Sigmoid colon (tissue), 6 donors: ENCODE measurements at regions not wholly inside any gene's neighbourhood (a gene's known extent, or its start where the extent isn't known, plus 50 kb on each side); places are given as distances from the start of the nearest gene placed in this dataset.

ENCODE experiments used
- DNase-seq: peaks from one replicate; pipeline ENCODE4 v3.0.0-alpha.2; 2019
- H3K27ac ChIP-seq, 4 donors: fragments of 200-600 bp; sonication (generic); one replicate each; pipeline ENCODE4 v1.5.1; 2016 to 2019; ENCODE audit warnings: mild to moderate bottlenecking in 1 of 4
- H3K27me3 ChIP-seq, 3 donors: fragments of 200-600 bp; sonication (generic); one replicate each; pipeline ENCODE4 v1.5.1; 2019; ENCODE audit warnings: mild to moderate bottlenecking in 1 of 3
- H3K36me3 ChIP-seq, 4 donors: fragments of 200-600 bp; sonication (generic); one replicate each; pipeline ENCODE4 v1.5.1; 2016 to 2019
- H3K4me1 ChIP-seq, 4 donors: fragments of 200-600 bp; sonication (generic); one replicate each; pipeline ENCODE4 v1.5.1; 2017 to 2019
- H3K4me3 ChIP-seq, 4 donors: fragments of 200-600 bp; sonication (generic); one replicate each; pipeline ENCODE4 v1.5.1; 2017 to 2019; ENCODE audit warnings: mild to moderate bottlenecking in 2 of 4, moderate library complexity in 1 of 4
- H3K9me3 ChIP-seq, 4 donors: fragments of 200-600 bp in 3 of 4; sonication (generic) in 3 of 4; one replicate each; pipeline versions ENCODE4 v1.5.1 to v1.6.1; 2013 to 2019
- EP300 ChIP-seq, 4 donors: sonication (generic); formaldehyde crosslinking; IDR thresholded peaks; one replicate each; pipeline ENCODE4 v1.6.1; 2017; ENCODE audit warnings: antibody characterized with exemption in 4 of 4
- POLR2A ChIP-seq, 2 donors: fragments of 450-650 bp; IDR thresholded peaks; one replicate each; pipeline ENCODE4 v1.6.1; 2016; ENCODE audit warnings: antibody characterized with exemption in 2 of 2, mild to moderate bottlenecking in 2 of 2, moderate library complexity in 2 of 2
- POLR2AphosphoS5 ChIP-seq, 4 donors: sonication (generic); formaldehyde crosslinking; IDR thresholded peaks; one replicate each; pipeline ENCODE4 v1.6.1; 2017; ENCODE audit warnings: antibody characterized with exemption in 4 of 4
- WGBS, 2 donors: extraction: QIAGEN DNeasy Blood & Tissue Kit; methylation state at CpG; one replicate each; pipeline ENCODE4 v1.1.7; 2013; 5-methylcytosine and 5-hydroxymethylcytosine counted together
- intact Hi-C: fragments of 100-400 bp; cut with DNase I; formaldehyde crosslinking; loops from one replicate; pipeline ENCODE4 v1.15.1; 2023
- TF ChIP-seq, protein P1 (sequence below), 4 experiments: fragments of 450-650 bp in 3 of 4; fragments of 200-600 bp in 1 of 4; IDR thresholded peaks; one replicate each; pipeline ENCODE4 v1.5.1; 2016 to 2019; ENCODE audit warnings: antibody characterized with exemption in 4 of 4, mild to moderate bottlenecking in 3 of 4, moderate library complexity in 2 of 4
- donor health status: healthy with polysubstance abuse.
- donor health status: healthy.

DNA sequence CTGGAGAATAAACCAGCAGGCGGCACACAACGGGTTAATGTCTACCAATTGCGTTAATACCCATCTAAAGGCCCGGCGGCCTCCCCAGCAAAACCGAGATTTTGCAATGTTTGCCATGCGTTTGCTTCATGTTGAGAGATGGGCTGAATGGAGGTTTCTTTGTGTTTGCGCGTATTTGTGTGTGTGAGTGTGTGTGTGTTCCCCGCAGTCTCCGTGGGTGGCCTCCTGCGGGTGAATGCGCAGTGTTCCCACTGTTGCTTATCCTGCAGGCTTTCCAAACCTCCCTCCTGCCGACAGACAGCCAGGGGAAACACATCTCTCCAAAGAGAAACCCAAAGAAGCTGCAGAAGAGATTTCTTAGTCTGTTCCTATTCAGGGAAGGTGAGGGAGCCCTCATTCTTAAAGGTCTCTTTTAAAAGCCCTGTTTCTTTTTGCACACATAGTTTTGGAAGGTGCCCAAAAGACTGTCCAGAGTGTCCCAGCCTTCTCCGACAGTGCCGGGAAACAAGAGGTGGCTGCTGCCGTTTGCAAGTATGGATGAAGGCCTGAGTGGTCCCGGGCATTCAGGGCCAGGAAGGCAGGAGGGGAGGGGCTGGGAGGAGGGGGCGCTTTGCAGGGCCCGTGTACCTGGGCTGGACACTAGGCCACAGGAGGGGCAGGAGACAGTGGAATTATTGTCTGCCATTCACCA, 103.8 kb upstream of the ERCC6L2 start:
- peak overlapping the region in 2 of 4 donors; percentile 5 to 18 for H3K4me3 ChIP-seq
- no peaks in the 10 kb centered on the region for H3K27me3 ChIP-seq
- peak overlapping the region; percentile 70 to 85 (median 84) for H3K27ac ChIP-seq
- peaks cover 0 to 32% (median 26%) of the 10 kb centered on the region in 4 donors for H3K4me1 ChIP-seq
- WGBS, 2 donors, result 30% methylated on average over 20 of the region's 20 CpGs
- peak; percentile 83 for DNase-seq
- no peaks in the 10 kb centered on the region for H3K9me3 ChIP-seq
- TF ChIP-seq POLR2AphosphoS5 (IDR thresholded peaks at IDR 0.05) (peak in 2 of 4 donors; percentile 39 to 44), POLR2A (IDR thresholded peaks at IDR 0.05) (no peak)
- no peaks in the 10 kb centered on the region for H3K36me3 ChIP-seq
- intact Hi-C loops, result loop anchor here (2.0 to 5.0 kb wide), 3 partner anchors 106 to 446 kb away; partner anchors contain the start of genes ERCC6L2 and PTCH1

DNA sequence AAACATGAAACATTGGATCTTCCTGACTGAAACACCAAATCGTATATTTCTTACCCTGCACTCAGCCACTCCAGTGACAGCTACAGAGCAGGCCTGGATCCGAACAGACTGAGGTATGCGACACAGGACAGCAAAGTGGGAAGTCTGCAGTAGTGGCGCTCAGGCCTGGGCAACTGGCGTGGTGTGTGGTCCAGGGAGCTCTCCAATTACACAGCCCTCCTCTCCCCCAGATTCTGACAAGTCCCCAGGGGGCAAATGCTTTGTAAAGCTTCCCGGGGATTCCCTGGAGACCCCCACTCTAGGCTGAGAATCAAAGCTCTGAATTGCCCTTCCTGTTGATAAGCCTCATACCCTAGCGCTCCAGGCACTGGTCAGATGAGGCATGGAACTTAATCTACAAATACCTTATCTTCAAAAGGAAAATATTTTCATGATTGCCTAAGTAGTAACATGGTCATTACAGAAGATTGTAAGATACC, 104.8 kb upstream of the ERCC6L2 start:
- H3K27ac ChIP-seq, result peak overlapping the region in 3 of 4 donors; percentile 82 to 85 (median 85)
- H3K4me1 ChIP-seq, result peaks cover 0 to 32% (median 26%) of the 10 kb centered on the region in 4 donors
- no peaks in the 10 kb centered on the region for H3K36me3 ChIP-seq
- no peak for TF ChIP-seq EP300 (IDR thresholded peaks at IDR 0.05)
- TF ChIP-seq, protein P1, sequence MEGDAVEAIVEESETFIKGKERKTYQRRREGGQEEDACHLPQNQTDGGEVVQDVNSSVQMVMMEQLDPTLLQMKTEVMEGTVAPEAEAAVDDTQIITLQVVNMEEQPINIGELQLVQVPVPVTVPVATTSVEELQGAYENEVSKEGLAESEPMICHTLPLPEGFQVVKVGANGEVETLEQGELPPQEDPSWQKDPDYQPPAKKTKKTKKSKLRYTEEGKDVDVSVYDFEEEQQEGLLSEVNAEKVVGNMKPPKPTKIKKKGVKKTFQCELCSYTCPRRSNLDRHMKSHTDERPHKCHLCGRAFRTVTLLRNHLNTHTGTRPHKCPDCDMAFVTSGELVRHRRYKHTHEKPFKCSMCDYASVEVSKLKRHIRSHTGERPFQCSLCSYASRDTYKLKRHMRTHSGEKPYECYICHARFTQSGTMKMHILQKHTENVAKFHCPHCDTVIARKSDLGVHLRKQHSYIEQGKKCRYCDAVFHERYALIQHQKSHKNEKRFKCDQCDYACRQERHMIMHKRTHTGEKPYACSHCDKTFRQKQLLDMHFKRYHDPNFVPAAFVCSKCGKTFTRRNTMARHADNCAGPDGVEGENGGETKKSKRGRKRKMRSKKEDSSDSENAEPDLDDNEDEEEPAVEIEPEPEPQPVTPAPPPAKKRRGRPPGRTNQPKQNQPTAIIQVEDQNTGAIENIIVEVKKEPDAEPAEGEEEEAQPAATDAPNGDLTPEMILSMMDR (IDR thresholded peaks at IDR 0.05), result no peak
- no peak for TF ChIP-seq POLR2AphosphoS5 (IDR thresholded peaks at IDR 0.05)
- no peak for TF ChIP-seq POLR2A (IDR thresholded peaks at IDR 0.05)
- no peaks in the 10 kb centered on the region for H3K27me3 ChIP-seq
- intact Hi-C loops, result loop anchor here (5.0 kb wide), 2 partner anchors 107 to 447 kb away; partner anchors contain the start of gene ERCC6L2
- no peak for DNase-seq
- 72 to 87% methylated on average over 7 of the region's 7 CpGs for WGBS, 2 donors
- H3K4me3 ChIP-seq, result no peak overlapping the region
- no peaks in the 10 kb centered on the region for H3K9me3 ChIP-seq

DNA sequence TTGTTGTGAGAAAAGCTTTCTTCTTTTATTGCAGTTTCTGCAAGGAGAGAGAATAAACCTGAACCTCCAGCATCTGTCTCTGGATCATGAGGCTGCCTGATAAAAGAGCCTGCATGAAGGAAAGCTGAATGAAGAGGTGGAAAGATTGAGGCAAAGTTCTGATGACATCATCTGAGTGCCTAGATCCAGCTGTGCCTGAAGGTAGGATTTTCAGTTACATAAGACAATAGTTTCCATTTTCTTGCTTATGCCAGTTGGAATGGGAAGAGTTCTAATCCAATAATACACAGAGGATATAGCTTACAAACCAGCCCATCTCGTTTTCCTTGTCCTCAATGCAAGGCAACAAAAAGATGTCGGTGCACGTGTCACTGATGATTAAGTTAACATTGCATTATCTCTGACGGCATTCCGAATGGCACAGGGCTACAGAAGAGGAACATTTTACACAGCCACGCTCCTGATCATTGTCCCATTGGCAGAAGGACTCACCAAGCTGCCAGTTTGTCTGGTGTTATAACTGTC, 105.5 kb upstream of the ERCC6L2 start:
- TF ChIP-seq EP300 (IDR thresholded peaks at IDR 0.05) (no peak), POLR2AphosphoS5 (IDR thresholded peaks at IDR 0.05) (no peak), POLR2A (IDR thresholded peaks at IDR 0.05) (no peak)
- TF ChIP-seq, protein P1 (IDR thresholded peaks at IDR 0.05), result no peak
- WGBS, 2 donors, result 90 to 93% methylated on average over 6 of the region's 6 CpGs
- intact Hi-C loops, result loop anchor here (5.0 kb wide), 2 partner anchors 107 to 447 kb away; partner anchors contain the start of gene ERCC6L2

DNA sequence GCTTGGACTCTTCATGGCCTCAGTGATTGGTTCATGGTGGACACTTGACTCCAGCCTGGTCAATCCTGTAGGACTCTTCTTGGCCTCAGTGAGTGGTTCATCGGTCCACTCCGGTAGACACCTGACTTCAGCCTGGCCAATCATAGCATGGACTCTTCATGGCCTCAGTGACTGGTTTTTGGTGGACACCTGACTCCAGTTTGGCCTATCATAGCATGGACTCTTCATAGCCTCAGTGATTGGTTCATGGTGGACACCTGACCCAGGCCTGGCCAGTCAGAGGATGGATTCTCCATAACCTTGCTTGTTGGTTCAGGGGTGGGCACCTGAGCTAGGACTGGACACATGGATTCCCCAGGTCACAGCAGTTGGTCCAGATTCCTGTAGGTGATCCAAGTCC, 106.0 kb upstream of the ERCC6L2 start:
- intact Hi-C loops, result no loop called here
- Histone ChIP-seq H3K27me3 (no peaks in the 10 kb centered on the region), H3K36me3 (no peaks in the 10 kb centered on the region), H3K9me3 (no peaks in the 10 kb centered on the region), H3K4me1 (peaks cover 0 to 37% (median 34%) of the 10 kb centered on the region in 4 donors), H3K4me3 (no peak overlapping the region), H3K27ac (no peak overlapping the region)
- 95 to 99% methylated on average over 2 of the region's 2 CpGs for WGBS, 2 donors
- no peak for TF ChIP-seq POLR2A (IDR thresholded peaks at IDR 0.05)
- TF ChIP-seq, protein P1 (IDR thresholded peaks at IDR 0.05), result no peak
- TF ChIP-seq POLR2AphosphoS5 (IDR thresholded peaks at IDR 0.05), result no peak
- TF ChIP-seq EP300 (IDR thresholded peaks at IDR 0.05), result no peak
- no peak for DNase-seq

More for the DNA sequence above, 105.5 kb upstream of the ERCC6L2 start:
- no peak for DNase-seq
- no peak overlapping the region for H3K4me3 ChIP-seq
- no peaks in the 10 kb centered on the region for H3K36me3 ChIP-seq
- H3K27ac ChIP-seq, result no peak overlapping the region
- no peaks in the 10 kb centered on the region for H3K9me3 ChIP-seq
- no peaks in the 10 kb centered on the region for H3K27me3 ChIP-seq
- H3K4me1 ChIP-seq, result peaks cover 0 to 32% (median 31%) of the 10 kb centered on the region in 4 donors

DNA sequence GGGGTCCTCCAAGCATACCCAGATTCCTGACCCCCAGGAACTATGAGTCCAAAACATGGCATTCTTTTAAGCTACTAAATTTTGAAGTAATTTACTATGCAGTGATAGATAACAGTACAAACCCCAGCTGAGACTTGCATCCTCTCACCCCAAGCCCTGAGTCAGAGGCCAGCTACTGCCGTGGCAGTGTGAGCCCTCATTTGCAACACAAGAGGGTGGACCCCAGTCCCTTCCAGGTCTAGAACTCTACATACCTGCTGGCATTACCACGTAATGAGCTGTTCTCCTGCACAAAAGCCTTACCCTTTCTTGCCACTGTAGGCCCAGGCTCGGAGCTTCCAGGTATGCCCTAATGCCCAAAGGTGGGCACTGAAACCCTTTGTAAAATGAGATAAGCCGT, 108.6 kb upstream of the ERCC6L2 start:
- intact Hi-C loops, result no loop called here
- H3K27ac ChIP-seq, result no peak overlapping the region
- no peak for DNase-seq
- no peak for TF ChIP-seq POLR2A (IDR thresholded peaks at IDR 0.05)
- TF ChIP-seq EP300 (IDR thresholded peaks at IDR 0.05), result no peak
- no peak for TF ChIP-seq POLR2AphosphoS5 (IDR thresholded peaks at IDR 0.05)
- TF ChIP-seq, protein P1 (IDR thresholded peaks at IDR 0.05), result no peak
- 92 to 93% methylated on average over 4 of the region's 4 CpGs for WGBS, 2 donors
- no peaks in the 10 kb centered on the region for H3K9me3 ChIP-seq
- peaks cover 0 to 26% (median 20%) of the 10 kb centered on the region in 4 donors for H3K4me1 ChIP-seq
- H3K4me3 ChIP-seq, result no peak overlapping the region
- H3K27me3 ChIP-seq, result no peaks in the 10 kb centered on the region
- no peaks in the 10 kb centered on the region for H3K36me3 ChIP-seq
